Cardiac muscle cell (in vitro differentiated cells and primary cell): ENCODE measurements at regions not wholly inside any gene's neighbourhood (a gene's known extent, or its start where the extent isn't known, plus 50 kb on each side); places are given as distances from the start of the nearest gene placed in this dataset.

ENCODE experiments used
- DNase-seq, 2 donors: peaks; one replicate each; pipeline versions ENCODE4 v3.0.0 to v3.0.0-alpha.2; 2010 to 2017; ENCODE audit warnings: low read depth in 1 of 2, low spot score in 1 of 2
- H3K27ac ChIP-seq: fragments of 200-600 bp; sonication (generic); 2 replicates; pipeline ENCODE4 v1.5.1; 2016
- H3K27me3 ChIP-seq: fragments of 200-600 bp; sonication (generic); 2 replicates; pipeline ENCODE4 v1.6.0; 2016; ENCODE audit warnings: control low read depth
- H3K36me3 ChIP-seq: fragments of 200-600 bp; sonication (generic); 2 replicates; pipeline ENCODE4 v1.5.1; 2016; ENCODE audit warnings: control low read depth
- H3K4me1 ChIP-seq: fragments of 200-600 bp; sonication (generic); 2 replicates; pipeline ENCODE4 v1.8.1; 2017; ENCODE audit warnings: low read depth, mild to moderate bottlenecking, mixed run types
- H3K4me3 ChIP-seq: fragments of 200-600 bp; sonication (generic); 2 replicates; pipeline ENCODE4 v1.5.1; 2016; ENCODE audit warnings: mild to moderate bottlenecking
- H3K9me3 ChIP-seq: fragments of 200-600 bp; sonication (generic); 2 replicates; pipeline ENCODE4 v1.5.1; 2017; ENCODE audit warnings: low read depth, mild to moderate bottlenecking, control low read depth
- CTCF ChIP-seq: IDR thresholded peaks from 2 replicates; pipeline ENCODE4 v1.5.1; 2012; ENCODE audit warnings: low read depth, mild to moderate bottlenecking, low read length

- Histone ChIP-seq H3K4me1 (peaks cover 11% of the 10 kb centered on the region), H3K27me3 (peaks cover 4% of the 10 kb centered on the region), H3K36me3 (no peaks in the 10 kb centered on the region), H3K4me3 (no peak overlapping the region), H3K9me3 (no peaks in the 10 kb centered on the region), H3K27ac (no peak overlapping the region)
- peak; percentile 24 for TF ChIP-seq CTCF
- DNase-seq = peak; percentile 30 to 99
Measured at GRCh38 chr1:59057211-59057694, 239.6 kb upstream of the FGGY start.

- Histone ChIP-seq H3K27me3 (peaks cover 5% of the 10 kb centered on the region), H3K4me3 (no peak overlapping the region), H3K36me3 (no peaks in the 10 kb centered on the region), H3K27ac (no peak overlapping the region), H3K4me1 (peaks cover 7% of the 10 kb centered on the region), H3K9me3 (no peaks in the 10 kb centered on the region)
- no peak for TF ChIP-seq CTCF
- peak in 1 of 2 donors; percentile 36 for DNase-seq
Measured at GRCh38 chr1:59057796-59058195, 239.1 kb upstream of the FGGY start.

GRCh38 chr1:59058665-59059439 lies 238.0 kb upstream of the FGGY start:
- Histone ChIP-seq H3K27me3 (peaks cover 5% of the 10 kb centered on the region), H3K4me1 (peaks cover 7% of the 10 kb centered on the region), H3K36me3 (no peaks in the 10 kb centered on the region), H3K9me3 (no peaks in the 10 kb centered on the region), H3K27ac (no peak overlapping the region), H3K4me3 (no peak overlapping the region)
- TF ChIP-seq CTCF = no peak
- no peak for DNase-seq

GRCh38 chr1:59061876-59062275 lies 235.0 kb upstream of the FGGY start:
- no peak for TF ChIP-seq CTCF
- H3K4me1 ChIP-seq = peaks cover 6% of the 10 kb centered on the region
- no peaks in the 10 kb centered on the region for H3K36me3 ChIP-seq
- peak in 1 of 2 donors; percentile 98 for DNase-seq
- H3K4me3 ChIP-seq = no peak overlapping the region
- H3K27me3 ChIP-seq = peaks cover 33% of the 10 kb centered on the region
- H3K9me3 ChIP-seq = no peaks in the 10 kb centered on the region
- H3K27ac ChIP-seq = no peak overlapping the region

GRCh38 chr1:59062743-59063142 lies 234.2 kb upstream of the FGGY start:
- DNase-seq = peak in 1 of 2 donors; percentile 84
- Histone ChIP-seq H3K27me3 (peaks cover 39% of the 10 kb centered on the region), H3K4me3 (no peak overlapping the region), H3K9me3 (no peaks in the 10 kb centered on the region), H3K4me1 (no peaks in the 10 kb centered on the region), H3K27ac (no peak overlapping the region), H3K36me3 (no peaks in the 10 kb centered on the region)
- TF ChIP-seq CTCF = no peak
